ENCODE measurements at regions not wholly inside any gene's neighbourhood (a gene's known extent, or its start where the extent isn't known, plus 50 kb on each side); places are given as distances from the start of the nearest gene placed in this dataset.
A peak's percentile ranks its signal among the peaks of the same experiment; 100 is the strongest.

DNA sequence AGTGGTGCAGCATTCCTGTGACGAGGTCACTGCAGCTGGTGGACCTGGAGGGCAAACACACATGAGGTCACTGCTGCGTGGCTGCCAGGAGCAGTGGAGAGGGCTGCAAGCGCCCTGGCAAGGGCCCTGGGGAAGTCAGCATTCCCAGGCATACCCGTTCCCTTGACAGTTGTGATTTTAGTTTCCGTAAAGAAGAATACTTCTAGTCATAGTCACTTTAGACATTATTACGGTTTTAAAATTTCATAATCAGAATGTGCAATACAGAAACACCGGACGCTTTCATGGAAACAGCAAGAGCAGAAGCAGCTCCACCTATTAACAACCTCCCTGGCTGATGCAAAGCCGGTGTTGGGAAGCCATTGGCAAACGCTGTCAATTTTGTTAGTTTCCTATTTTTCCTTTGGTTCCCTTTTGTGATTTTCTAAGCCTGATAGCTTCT is 129.8 kb downstream of the GADD45G start:
- TF ChIP-seq MYC (IDR thresholded peaks at IDR 0.05; ENCODE audit: low read depth, low read length), result no peak
- TF ChIP-seq, protein P1, sequence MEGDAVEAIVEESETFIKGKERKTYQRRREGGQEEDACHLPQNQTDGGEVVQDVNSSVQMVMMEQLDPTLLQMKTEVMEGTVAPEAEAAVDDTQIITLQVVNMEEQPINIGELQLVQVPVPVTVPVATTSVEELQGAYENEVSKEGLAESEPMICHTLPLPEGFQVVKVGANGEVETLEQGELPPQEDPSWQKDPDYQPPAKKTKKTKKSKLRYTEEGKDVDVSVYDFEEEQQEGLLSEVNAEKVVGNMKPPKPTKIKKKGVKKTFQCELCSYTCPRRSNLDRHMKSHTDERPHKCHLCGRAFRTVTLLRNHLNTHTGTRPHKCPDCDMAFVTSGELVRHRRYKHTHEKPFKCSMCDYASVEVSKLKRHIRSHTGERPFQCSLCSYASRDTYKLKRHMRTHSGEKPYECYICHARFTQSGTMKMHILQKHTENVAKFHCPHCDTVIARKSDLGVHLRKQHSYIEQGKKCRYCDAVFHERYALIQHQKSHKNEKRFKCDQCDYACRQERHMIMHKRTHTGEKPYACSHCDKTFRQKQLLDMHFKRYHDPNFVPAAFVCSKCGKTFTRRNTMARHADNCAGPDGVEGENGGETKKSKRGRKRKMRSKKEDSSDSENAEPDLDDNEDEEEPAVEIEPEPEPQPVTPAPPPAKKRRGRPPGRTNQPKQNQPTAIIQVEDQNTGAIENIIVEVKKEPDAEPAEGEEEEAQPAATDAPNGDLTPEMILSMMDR (IDR thresholded peaks at IDR 0.05; ENCODE audit: low read depth, low read length), result no peak
- no peak for TF ChIP-seq POLR2A (IDR thresholded peaks at IDR 0.05; ENCODE audit: extremely low read depth, insufficient read length)
- TF ChIP-seq, protein P2, sequence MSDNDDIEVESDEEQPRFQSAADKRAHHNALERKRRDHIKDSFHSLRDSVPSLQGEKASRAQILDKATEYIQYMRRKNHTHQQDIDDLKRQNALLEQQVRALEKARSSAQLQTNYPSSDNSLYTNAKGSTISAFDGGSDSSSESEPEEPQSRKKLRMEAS (IDR thresholded peaks at IDR 0.05; ENCODE audit: low read depth, low read length), result no peak
- DNase-seq (ENCODE audit: low read depth), result no peak
- no peak overlapping the region for H3K4me3 ChIP-seq (ENCODE audit: low read depth, low read length)

DNA sequence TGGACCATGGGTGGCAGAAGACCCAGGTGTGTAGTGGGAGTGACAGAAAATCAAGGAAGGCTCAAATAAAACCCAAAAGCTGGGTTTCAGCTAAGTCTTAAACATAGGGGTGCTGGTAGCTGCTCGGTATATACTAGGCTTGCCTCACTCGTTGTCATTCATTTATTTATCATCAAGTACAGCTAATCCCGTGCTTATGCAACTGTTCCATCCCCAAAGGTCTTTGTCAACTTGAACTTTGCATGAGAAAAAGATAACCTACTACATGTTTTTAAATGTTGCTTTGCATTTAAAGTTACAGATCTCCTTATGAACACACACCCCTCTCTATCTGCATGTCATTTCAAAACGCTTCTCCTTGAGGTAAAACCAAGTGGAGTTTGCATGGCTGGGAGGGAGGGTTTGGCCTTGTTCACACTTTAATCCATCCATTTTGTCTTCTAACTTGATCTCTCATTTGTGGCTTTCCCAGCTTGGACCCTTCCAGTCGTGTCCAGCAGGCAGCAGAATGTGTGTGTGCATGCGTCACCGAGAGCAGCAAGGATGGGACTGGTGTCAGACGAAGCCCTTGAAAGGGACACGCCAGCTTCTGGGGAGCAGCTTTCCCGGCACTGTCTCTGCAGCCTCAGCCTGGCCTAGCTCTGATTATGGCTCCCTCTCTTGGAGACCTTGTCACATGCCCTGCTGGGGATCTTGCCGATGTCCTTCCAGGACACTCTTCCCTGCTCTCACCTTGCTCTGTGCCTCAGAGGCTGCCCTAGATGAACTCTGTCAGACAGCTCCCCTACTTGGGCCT is 133.5 kb downstream of the GADD45G start:
- no peak for TF ChIP-seq POLR2A (IDR thresholded peaks at IDR 0.05; ENCODE audit: extremely low read depth, insufficient read length)
- TF ChIP-seq MYC (IDR thresholded peaks at IDR 0.05; ENCODE audit: low read depth, low read length), result no peak
- no peak for DNase-seq (ENCODE audit: low read depth)
- H3K4me3 ChIP-seq (ENCODE audit: low read depth, low read length), result no peak overlapping the region

DNA sequence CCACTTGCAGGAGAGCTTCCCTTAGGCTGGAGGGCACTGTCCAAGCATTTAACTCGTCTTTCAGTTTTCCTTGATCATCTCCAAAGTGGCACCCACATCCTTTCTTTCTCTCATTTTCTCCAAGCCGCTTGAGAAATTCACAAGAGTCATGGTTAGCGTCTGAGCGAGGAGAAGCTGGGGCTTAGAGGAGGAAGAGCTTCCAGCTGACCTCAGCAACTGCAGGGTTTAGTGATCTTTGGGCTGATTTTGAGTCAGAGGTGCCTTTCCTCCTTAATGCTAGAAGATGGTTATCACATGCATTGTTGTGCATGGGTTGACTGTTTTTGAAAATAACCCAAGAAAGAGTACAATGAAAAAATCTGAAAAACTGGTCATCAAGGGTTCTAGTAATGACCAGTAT is 134.7 kb downstream of the GADD45G start:
- no peak overlapping the region for H3K4me3 ChIP-seq (ENCODE audit: low read depth, low read length)
- DNase-seq (ENCODE audit: low read depth), result no peak
- TF ChIP-seq MYC (IDR thresholded peaks at IDR 0.05; ENCODE audit: low read depth, low read length), result no peak
- TF ChIP-seq, protein P1 (IDR thresholded peaks at IDR 0.05; ENCODE audit: low read depth, low read length), result no peak
- TF ChIP-seq, protein P2 (IDR thresholded peaks at IDR 0.05; ENCODE audit: low read depth, low read length), result no peak
- no peak for TF ChIP-seq POLR2A (IDR thresholded peaks at IDR 0.05; ENCODE audit: extremely low read depth, insufficient read length)

DNA sequence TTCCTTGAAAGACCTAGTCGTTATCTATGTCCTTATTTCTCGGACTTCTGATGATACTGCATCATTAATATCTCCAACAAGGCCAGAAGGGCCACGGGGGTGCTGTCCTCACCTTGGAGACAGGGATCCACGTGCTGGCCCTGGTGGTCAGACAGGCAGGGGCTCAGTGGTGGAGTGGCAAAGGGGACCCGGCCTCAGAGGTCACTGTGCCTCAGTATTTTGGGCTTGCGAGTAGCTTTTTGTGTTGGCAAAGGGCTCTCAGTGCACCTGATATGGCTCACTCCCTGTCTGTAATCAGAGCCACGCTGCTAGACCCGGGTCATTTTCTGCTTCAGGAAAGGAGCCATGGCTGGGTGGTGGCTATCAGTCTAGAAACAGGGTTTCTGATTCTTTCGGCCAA is 135.1 kb downstream of the GADD45G start:
- TF ChIP-seq, protein P1 (IDR thresholded peaks at IDR 0.05; ENCODE audit: low read depth, low read length), result no peak
- no peak for TF ChIP-seq MYC (IDR thresholded peaks at IDR 0.05; ENCODE audit: low read depth, low read length)
- TF ChIP-seq POLR2A (IDR thresholded peaks at IDR 0.05; ENCODE audit: extremely low read depth, insufficient read length), result no peak
- TF ChIP-seq, protein P2 (IDR thresholded peaks at IDR 0.05; ENCODE audit: low read depth, low read length), result no peak
- H3K4me3 ChIP-seq (ENCODE audit: low read depth, low read length), result no peak overlapping the region
- DNase-seq (ENCODE audit: low read depth), result no peak

DNA sequence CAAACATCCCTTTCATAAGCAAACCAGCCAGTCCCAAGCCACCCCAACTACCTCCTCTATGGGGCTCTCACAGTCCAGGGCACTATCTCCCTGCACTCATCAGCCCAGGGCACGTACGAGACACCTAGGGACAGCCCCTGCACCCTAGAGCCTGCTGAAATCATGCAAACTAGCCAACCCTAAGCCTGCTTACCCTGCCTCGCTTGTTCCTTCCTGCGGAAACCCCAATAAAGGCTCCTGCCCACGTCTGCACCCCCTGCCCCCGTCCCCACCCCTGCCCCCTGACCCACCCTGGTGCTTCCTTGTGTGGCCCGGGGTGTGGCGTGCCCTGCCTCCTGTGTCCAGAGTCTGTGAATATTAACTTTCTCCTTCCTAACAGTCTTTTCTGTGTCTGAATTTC is 135.9 kb downstream of the GADD45G start:
- no peak for DNase-seq (ENCODE audit: low read depth)
- TF ChIP-seq MYC (IDR thresholded peaks at IDR 0.05; ENCODE audit: low read depth, low read length), result no peak
- no peak overlapping the region for H3K4me3 ChIP-seq (ENCODE audit: low read depth, low read length)

DNA sequence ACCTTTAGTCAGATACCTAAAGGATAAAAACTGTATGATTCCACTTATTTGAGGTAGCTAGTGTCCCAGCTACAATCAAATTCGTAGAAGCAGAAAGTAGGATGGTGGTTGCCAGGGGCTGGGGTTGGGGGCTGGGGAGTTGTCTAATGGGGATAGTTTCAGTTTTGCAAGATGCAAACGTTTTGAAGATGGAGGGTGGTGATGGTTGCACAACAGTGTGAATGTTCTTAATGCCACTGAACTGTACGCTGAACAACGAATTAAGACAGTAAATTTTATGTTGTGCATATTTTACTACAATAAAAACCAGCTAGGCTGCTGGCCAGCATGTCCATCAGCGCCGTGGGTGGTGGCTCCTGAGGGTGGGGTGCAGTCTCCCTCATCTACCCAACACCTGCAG is 137.8 kb downstream of the GADD45G start:
- no peak for DNase-seq (ENCODE audit: low read depth)
- TF ChIP-seq, protein P1 (IDR thresholded peaks at IDR 0.05; ENCODE audit: low read depth, low read length), result no peak
- TF ChIP-seq, protein P2 (IDR thresholded peaks at IDR 0.05; ENCODE audit: low read depth, low read length), result no peak
- TF ChIP-seq POLR2A (IDR thresholded peaks at IDR 0.05; ENCODE audit: extremely low read depth, insufficient read length) (no peak), MYC (IDR thresholded peaks at IDR 0.05; ENCODE audit: low read depth, low read length) (no peak)
- no peak overlapping the region for H3K4me3 ChIP-seq (ENCODE audit: low read depth, low read length)

DNA sequence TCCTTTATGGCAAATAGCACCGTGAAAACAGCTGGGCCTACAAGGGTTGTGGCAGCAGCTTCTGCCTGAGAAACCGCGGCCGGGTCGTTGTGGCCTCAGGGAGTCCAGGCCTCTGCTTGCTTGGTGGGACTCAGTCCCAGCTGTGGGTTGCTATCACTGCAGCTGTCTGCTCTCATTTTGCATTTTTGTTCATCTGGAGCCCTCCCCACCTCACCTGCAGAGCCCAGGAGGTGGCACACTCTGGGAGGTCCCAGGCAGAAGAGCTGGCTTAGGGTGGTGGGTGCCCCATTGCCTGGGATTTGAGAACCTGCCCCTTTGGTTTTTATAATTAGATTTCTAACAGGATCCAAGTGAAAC is 138.4 kb downstream of the GADD45G start:
- peak; percentile 25 for DNase-seq (ENCODE audit: low read depth)
- TF ChIP-seq, protein P2 (IDR thresholded peaks at IDR 0.05; ENCODE audit: low read depth, low read length), result no peak
- TF ChIP-seq MYC (IDR thresholded peaks at IDR 0.05; ENCODE audit: low read depth, low read length) (no peak), POLR2A (IDR thresholded peaks at IDR 0.05; ENCODE audit: extremely low read depth, insufficient read length) (no peak)
- TF ChIP-seq, protein P1 (IDR thresholded peaks at IDR 0.05; ENCODE audit: low read depth, low read length), result no peak
- no peak overlapping the region for H3K4me3 ChIP-seq (ENCODE audit: low read depth, low read length)
